CD4-positive, alpha-beta T cell (primary cell): ENCODE measurements at regions not wholly inside any gene's neighbourhood (a gene's known extent, or its start where the extent isn't known, plus 50 kb on each side); places are given as distances from the start of the nearest gene placed in this dataset.

Experiments
- ATAC-seq: fragments of 200-7000 bp; cut with Tn5 transposase; one replicate; pipeline ENCODE4 v1.10.0; 2022; ENCODE audit warnings: mild to moderate bottlenecking; ENCODE audit not compliant: poor library complexity
- CTCF ChIA-PET: fragments of 350-600 bp; sonication (Branson Sonifier 250); formaldehyde crosslinking; loops from one replicate; lab custom pipeline; 2021; ENCODE audit warnings: antibody characterized with exemption, inconsistent platforms; lab: Charles Lee
- POLR2A ChIA-PET: fragments of 350-600 bp; sonication (Branson Sonifier 250); formaldehyde crosslinking; loops from one replicate; lab custom pipeline; 2021; ENCODE audit warnings: antibody characterized with exemption, inconsistent platforms; lab: Charles Lee
- DNase-seq, 14 experiments: peaks; one replicate each; pipeline ENCODE4 v3.0.0-alpha.2; 2013 to 2020; ENCODE audit warnings: mixed read lengths in 2 of 14
- H3K27ac ChIP-seq, 2 donors: one replicate each; pipeline versions ENCODE4 v1.5.1 to v1.7.0; 2013; ENCODE audit warnings: low read length in 2 of 2, low read depth in 1 of 2, mild to moderate bottlenecking in 1 of 2
- H3K27me3 ChIP-seq, 2 experiments: 1 replicate in 1 of 2; 2 replicates in 1 of 2; pipeline versions ENCODE4 v1.6.1 to v1.7.0; 2013; ENCODE audit warnings: low read length in 2 of 2, control low read depth in 1 of 2, mild to moderate bottlenecking in 1 of 2, moderate library complexity in 1 of 2; ENCODE audit not compliant: insufficient read depth in 2 of 2, control insufficient read depth in 1 of 2
- H3K36me3 ChIP-seq: one replicate; pipeline ENCODE4 v1.6.1; 2013; ENCODE audit warnings: low read length, control low read depth; ENCODE audit not compliant: insufficient read depth
- H3K4me1 ChIP-seq: one replicate; pipeline ENCODE4 v1.6.1; 2013; ENCODE audit warnings: low read length, control low read depth; ENCODE audit not compliant: insufficient read depth
- H3K4me3 ChIP-seq: one replicate; pipeline ENCODE4 v1.5.1; 2013; ENCODE audit warnings: mild to moderate bottlenecking, low read length, moderate library complexity
- H3K9me3 ChIP-seq, 2 experiments: 1 replicate in 1 of 2; 2 replicates in 1 of 2; pipeline versions ENCODE4 v1.6.1 to v1.7.0; 2013; ENCODE audit warnings: low read length in 2 of 2, mild to moderate bottlenecking in 2 of 2, control low read depth in 1 of 2, moderate library complexity in 1 of 2; ENCODE audit not compliant: control insufficient read depth in 1 of 2, insufficient read depth in 1 of 2
- H3K27ac Mint-ChIP-seq: one replicate; pipeline ENCODE4 v1.8.0; 2020; ENCODE audit warnings: mixed read lengths
- H3K27me3 Mint-ChIP-seq: one replicate; pipeline ENCODE4 v1.8.0; 2021; ENCODE audit warnings: mixed read lengths
- H3K36me3 Mint-ChIP-seq: one replicate; pipeline ENCODE4 v1.8.0; 2021; ENCODE audit warnings: low read depth, mixed read lengths
- H3K4me1 Mint-ChIP-seq: one replicate; pipeline ENCODE4 v1.8.0; 2021; ENCODE audit warnings: low read depth, mixed read lengths
- H3K4me3 Mint-ChIP-seq: one replicate; pipeline ENCODE4 v1.8.0; 2020; ENCODE audit warnings: mild to moderate bottlenecking, mixed read lengths
- H3K9me3 Mint-ChIP-seq: one replicate; pipeline ENCODE4 v1.8.0; 2020; ENCODE audit warnings: mixed read lengths
- CTCF ChIP-seq: fragments of 200-600 bp; IDR thresholded peaks from one replicate; pipeline ENCODE4 v1.8.0; 2022; ENCODE audit warnings: antibody characterized with exemption, mild to moderate bottlenecking
- intact Hi-C, 2 experiments: fragments of 100-400 bp; cut with DNase I in 1 of 2; cut with micrococcal nuclease in 1 of 2; formaldehyde crosslinking; loops; one replicate each; pipeline versions ENCODE4 v1.15.1 to v1.9.0; 2023 to 2025; cut with DNase I, micrococcal nuclease

GRCh38 chr20:48295966-48296421, 510.7 kb upstream of the SULF2 start:
- Histone ChIP-seq H3K9me3 (peaks cover 0 to 3% of the 10 kb centered on the region in 2 experiments), H3K27me3 (peaks cover 0 to 1% of the 10 kb centered on the region in 2 experiments), H3K4me1 (no peaks in the 10 kb centered on the region), H3K27ac (no peak overlapping the region), H3K4me3 (no peak overlapping the region), H3K36me3 (no peaks in the 10 kb centered on the region)
- no peaks in the 10 kb centered on the region for H3K4me1 Mint-ChIP-seq
- H3K9me3 Mint-ChIP-seq, result no peaks in the 10 kb centered on the region
- no peak overlapping the region for H3K27ac Mint-ChIP-seq
- ATAC-seq, result no peak
- POLR2A ChIA-PET, result no interaction called here
- H3K4me3 Mint-ChIP-seq, result no peak overlapping the region
- no peak for DNase-seq
- TF ChIP-seq CTCF, result no peak
- H3K27me3 Mint-ChIP-seq, result peaks cover 25% of the 10 kb centered on the region
- H3K36me3 Mint-ChIP-seq, result no peaks in the 10 kb centered on the region
- intact Hi-C loops, result no loop called here
- CTCF ChIA-PET, result no interaction called here

- Mint-ChIP-seq H3K4me1 (no peaks in the 10 kb centered on the region), H3K9me3 (no peaks in the 10 kb centered on the region), H3K36me3 (no peaks in the 10 kb centered on the region), H3K27ac (no peak overlapping the region), H3K27me3 (peaks cover 23% of the 10 kb centered on the region), H3K4me3 (no peak overlapping the region)
- H3K27ac ChIP-seq, result no peak overlapping the region
- H3K9me3 ChIP-seq, result peaks cover 0 to 3% of the 10 kb centered on the region in 2 experiments
- H3K36me3 ChIP-seq, result no peaks in the 10 kb centered on the region
- H3K27me3 ChIP-seq, result no peaks in the 10 kb centered on the region
- ChIA-PET POLR2A (no interaction called here), CTCF (no interaction called here)
- intact Hi-C loops, result no loop called here
- no peak for ATAC-seq
- no peak for DNase-seq
- no peak overlapping the region for H3K4me3 ChIP-seq
- no peak for TF ChIP-seq CTCF
- H3K4me1 ChIP-seq, result no peaks in the 10 kb centered on the region
Measured at GRCh38 chr20:48295445-48295903, 510.2 kb upstream of the SULF2 start.

- Mint-ChIP-seq H3K4me3 (no peak overlapping the region), H3K27me3 (peaks cover 27% of the 10 kb centered on the region), H3K27ac (no peak overlapping the region), H3K36me3 (no peaks in the 10 kb centered on the region), H3K4me1 (no peaks in the 10 kb centered on the region), H3K9me3 (no peaks in the 10 kb centered on the region)
- H3K9me3 ChIP-seq, result peaks cover 0 to 3% of the 10 kb centered on the region in 2 experiments
- CTCF ChIA-PET, result no interaction called here
- H3K36me3 ChIP-seq, result no peaks in the 10 kb centered on the region
- H3K27ac ChIP-seq, result no peak overlapping the region
- intact Hi-C loops, result no loop called here
- no peaks in the 10 kb centered on the region for H3K27me3 ChIP-seq
- POLR2A ChIA-PET, result no interaction called here
- no peaks in the 10 kb centered on the region for H3K4me1 ChIP-seq
- TF ChIP-seq CTCF, result no peak
- no peak overlapping the region for H3K4me3 ChIP-seq
- no peak for DNase-seq
- no peak for ATAC-seq
Measured at GRCh38 chr20:48294942-48295341, 509.7 kb upstream of the SULF2 start.
